ENCODE measurements at regions not wholly inside any gene's neighbourhood (a gene's known extent, or its start where the extent isn't known, plus 50 kb on each side); places are given as distances from the start of the nearest gene placed in this dataset.

DNA sequence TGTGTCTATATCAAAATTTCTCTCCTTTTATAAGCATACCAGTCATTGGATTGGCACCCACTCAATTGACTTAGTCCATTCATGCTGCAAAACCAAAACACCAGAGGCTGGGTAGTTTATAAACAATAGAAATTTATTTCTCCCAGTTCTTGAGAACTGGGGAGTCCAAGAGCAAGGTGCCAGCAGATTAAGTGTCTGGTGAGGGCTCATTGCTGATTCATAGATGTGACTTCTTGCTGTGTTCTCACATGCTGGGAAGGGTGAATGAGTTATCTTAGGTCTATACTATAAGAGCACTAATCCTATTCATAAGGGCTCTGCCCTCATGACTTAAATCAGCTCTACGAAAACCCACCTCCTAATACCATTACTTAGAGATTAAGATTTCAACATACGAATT, 501.4 kb downstream of the EPM2A start:
- TF ChIP-seq, protein P1, sequence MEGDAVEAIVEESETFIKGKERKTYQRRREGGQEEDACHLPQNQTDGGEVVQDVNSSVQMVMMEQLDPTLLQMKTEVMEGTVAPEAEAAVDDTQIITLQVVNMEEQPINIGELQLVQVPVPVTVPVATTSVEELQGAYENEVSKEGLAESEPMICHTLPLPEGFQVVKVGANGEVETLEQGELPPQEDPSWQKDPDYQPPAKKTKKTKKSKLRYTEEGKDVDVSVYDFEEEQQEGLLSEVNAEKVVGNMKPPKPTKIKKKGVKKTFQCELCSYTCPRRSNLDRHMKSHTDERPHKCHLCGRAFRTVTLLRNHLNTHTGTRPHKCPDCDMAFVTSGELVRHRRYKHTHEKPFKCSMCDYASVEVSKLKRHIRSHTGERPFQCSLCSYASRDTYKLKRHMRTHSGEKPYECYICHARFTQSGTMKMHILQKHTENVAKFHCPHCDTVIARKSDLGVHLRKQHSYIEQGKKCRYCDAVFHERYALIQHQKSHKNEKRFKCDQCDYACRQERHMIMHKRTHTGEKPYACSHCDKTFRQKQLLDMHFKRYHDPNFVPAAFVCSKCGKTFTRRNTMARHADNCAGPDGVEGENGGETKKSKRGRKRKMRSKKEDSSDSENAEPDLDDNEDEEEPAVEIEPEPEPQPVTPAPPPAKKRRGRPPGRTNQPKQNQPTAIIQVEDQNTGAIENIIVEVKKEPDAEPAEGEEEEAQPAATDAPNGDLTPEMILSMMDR (IDR thresholded peaks at IDR 0.05), result no peak
- TF ChIP-seq POLR2A (IDR thresholded peaks at IDR 0.05), result no peak
